GM10248 (cell line): ENCODE measurements at regions not wholly inside any gene's neighbourhood (a gene's known extent, or its start where the extent isn't known, plus 50 kb on each side); places are given as distances from the start of the nearest gene placed in this dataset.

Experiments
- CTCF ChIA-PET: fragments of 300-600 bp; sonication (Branson Sonifier 250); formaldehyde crosslinking; extraction: SDS; loops from one replicate; lab custom pipeline; 2021; ENCODE audit warnings: antibody characterized with exemption; lab: Yijun Ruan, JAX
- POLR2A ChIA-PET: fragments of 350-650 bp; sonication (Branson Sonifier 250); formaldehyde crosslinking; extraction: SDS; loops from one replicate; lab custom pipeline; 2020; ENCODE audit warnings: antibody characterized with exemption; lab: Yijun Ruan, JAX
- DNase-seq: peaks from one replicate; pipeline ENCODE4 v3.0.0; 2012; ENCODE audit errors: extremely low spot score
- TF ChIP-seq, protein P1 (sequence below): IDR thresholded peaks from 2 replicates; pipeline ENCODE4 v1.5.1; 2012; ENCODE audit warnings: mild to moderate bottlenecking, low read depth; ENCODE audit errors: extremely low read depth, missing control alignments, control extremely low read depth

DNA sequence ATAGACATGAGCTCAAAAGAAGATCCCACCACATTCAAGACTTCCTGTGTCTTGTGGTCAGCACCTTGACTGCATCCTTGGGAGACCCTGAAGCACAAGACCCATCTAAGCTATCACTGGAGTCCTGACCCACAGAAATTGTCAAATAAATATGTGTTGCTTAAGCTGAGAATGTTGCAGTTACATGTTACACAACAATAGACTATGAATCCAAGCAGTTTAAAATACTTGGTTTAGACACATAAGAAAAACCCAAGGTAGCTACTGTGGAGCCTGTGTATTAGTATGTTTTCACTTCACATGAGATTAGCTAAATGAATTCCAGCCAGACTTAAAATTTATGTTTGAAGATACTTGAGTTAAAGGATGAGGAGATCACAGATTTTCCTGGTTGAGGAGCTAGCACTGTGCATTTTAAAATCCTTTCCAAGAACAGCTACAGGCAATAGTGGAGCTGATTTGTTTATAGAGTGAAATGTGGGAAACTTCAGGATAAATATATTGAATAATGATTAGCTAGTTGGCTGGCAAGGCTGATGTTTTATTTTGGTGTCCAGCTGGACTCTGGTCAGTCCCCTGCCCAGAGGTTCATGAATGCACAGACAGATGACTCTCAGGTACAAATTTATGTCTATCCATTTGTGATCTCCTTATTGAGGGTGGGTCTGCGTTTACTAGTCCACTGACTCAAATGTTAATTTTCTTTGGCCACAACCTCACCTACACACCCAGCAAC lies 1527.7 kb downstream of the NLGN4Y start:
- TF ChIP-seq, protein P1, sequence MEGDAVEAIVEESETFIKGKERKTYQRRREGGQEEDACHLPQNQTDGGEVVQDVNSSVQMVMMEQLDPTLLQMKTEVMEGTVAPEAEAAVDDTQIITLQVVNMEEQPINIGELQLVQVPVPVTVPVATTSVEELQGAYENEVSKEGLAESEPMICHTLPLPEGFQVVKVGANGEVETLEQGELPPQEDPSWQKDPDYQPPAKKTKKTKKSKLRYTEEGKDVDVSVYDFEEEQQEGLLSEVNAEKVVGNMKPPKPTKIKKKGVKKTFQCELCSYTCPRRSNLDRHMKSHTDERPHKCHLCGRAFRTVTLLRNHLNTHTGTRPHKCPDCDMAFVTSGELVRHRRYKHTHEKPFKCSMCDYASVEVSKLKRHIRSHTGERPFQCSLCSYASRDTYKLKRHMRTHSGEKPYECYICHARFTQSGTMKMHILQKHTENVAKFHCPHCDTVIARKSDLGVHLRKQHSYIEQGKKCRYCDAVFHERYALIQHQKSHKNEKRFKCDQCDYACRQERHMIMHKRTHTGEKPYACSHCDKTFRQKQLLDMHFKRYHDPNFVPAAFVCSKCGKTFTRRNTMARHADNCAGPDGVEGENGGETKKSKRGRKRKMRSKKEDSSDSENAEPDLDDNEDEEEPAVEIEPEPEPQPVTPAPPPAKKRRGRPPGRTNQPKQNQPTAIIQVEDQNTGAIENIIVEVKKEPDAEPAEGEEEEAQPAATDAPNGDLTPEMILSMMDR: no peak
- ChIA-PET CTCF (no interaction called here), POLR2A (no interaction called here)
- DNase-seq: no peak

DNA sequence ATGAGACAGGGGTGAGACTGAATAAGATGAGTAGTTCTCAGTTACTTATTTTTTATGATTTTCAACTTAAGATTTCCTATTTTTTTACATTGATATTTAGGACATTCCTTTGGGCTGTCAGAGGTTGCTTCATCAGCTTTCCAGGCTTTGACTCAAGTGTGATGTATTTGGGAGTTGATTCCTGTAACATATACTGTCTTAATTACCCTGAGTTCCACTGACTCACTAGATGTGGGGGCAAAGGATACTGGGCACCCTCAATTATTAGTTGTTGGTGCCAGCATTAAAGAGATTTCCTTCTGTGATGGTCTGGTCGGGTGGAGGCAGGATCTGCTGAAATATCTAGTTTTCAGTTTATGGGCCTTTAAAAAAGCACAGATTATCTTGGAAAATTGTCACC lies 1535.8 kb downstream of the NLGN4Y start:
- CTCF ChIA-PET: no interaction called here
- TF ChIP-seq, protein P1: no peak
- POLR2A ChIA-PET: no interaction called here
- no peak for DNase-seq

DNA sequence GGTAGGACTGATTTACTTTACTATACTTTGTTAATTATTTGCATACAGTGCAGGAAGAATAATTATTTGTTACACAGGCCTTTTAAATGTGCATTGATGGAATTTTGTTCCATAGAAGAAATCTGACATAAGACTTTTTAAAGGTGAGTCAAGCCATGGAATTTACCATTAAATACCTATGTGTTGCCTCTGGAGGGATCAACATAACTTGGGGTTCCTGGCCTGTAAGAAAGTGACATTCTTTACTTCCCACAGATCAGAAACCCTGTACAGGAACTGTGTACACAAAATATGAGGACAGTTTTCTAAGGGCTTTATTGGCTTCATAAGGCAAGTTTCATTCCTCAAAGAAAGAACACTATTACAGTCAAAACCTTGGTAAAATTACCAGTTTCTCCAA lies 1536.4 kb downstream of the NLGN4Y start:
- TF ChIP-seq, protein P1: no peak
- ChIA-PET POLR2A (no interaction called here), CTCF (no interaction called here)
- DNase-seq: no peak

DNA sequence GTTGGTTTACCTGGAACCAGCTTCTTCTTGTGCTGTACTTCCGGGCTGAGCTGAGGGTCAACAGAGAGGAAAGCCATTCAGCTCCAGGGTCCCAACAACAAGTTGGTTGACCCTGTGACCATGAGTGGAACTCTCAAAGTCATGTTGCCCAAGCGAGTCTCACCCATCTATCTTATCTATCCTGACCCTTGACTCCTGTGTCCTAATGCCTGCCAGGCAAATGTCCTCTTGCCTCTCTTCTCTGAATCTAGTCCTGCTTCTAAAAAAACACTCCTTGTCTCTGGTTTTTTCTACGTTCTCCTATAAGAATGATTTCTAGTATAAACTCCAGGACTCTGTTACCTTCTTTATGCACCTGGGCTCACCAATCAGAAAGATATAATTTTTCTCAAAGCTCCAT lies 1547.6 kb downstream of the NLGN4Y start:
- CTCF ChIA-PET: no interaction called here
- DNase-seq: no peak
- TF ChIP-seq, protein P1: no peak
- POLR2A ChIA-PET: no interaction called here

GRCh38 chrY:16075701-16076100 lies 1551.4 kb downstream of the NLGN4Y start:
- POLR2A ChIA-PET: no interaction called here
- TF ChIP-seq, protein P1: no peak
- DNase-seq: no peak
- CTCF ChIA-PET: no interaction called here

DNA sequence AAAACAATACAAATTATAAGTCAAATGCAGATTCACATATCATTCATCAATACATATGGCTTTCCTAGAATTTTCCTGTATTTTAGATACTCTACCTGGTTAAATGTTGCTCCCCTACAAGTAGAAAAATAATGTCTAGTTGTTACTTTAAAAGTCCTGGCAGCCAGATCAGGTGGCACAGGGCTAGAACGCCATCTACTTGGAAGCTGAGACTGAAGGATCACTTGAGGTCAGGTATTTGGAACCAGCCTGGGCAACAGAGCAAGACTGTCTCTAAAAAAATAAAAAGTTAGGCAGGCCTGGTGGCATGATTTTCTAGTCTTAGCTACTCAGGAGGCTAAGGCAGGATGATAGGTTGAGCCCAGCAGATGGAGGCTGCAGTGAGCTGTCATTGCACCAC lies 1573.0 kb downstream of the NLGN4Y start:
- CTCF ChIA-PET: interaction anchor here (1.6 kb wide), 1 partner anchor 14 kb away, joined by 3 read pairs; no protein-coding TSS in a partner anchor
- no peak for DNase-seq
- TF ChIP-seq, protein P1: no peak
- POLR2A ChIA-PET: no interaction called here
